HepG2 (cell line): ENCODE measurements at regions not wholly inside any gene's neighbourhood (a gene's known extent, or its start where the extent isn't known, plus 50 kb on each side); places are given as distances from the start of the nearest gene placed in this dataset.

Source experiments
- ATAC-seq: fragments of 200-7000 bp; cut with Tn5 transposase; 3 replicates; pipeline ENCODE4 v1.9.1; 2020; ENCODE audit warnings: mild to moderate bottlenecking, moderate library complexity
- BruUV-seq: library from RNA; stranded (reverse); fragments of 400-500 nt; replicated peaks from 2 replicates; lab custom pipeline; 2021; lab: Mats Ljungman, UMichigan
- CTCF ChIA-PET: fragments of 300-600 bp; formaldehyde crosslinking; extraction: SDS; loops from one replicate; lab custom pipeline; 2021; ENCODE audit warnings: low total read pairs, inconsistent platforms, low intra/inter-chr PET ratio; lab: Yijun Ruan, JAX
- POLR2A ChIA-PET: fragments of 350-600 bp; sonication (Branson Sonifier 250); formaldehyde crosslinking; loops from one replicate; lab custom pipeline; 2020; ENCODE audit warnings: antibody characterized with exemption, inconsistent platforms; lab: Yijun Ruan, JAX
- DNase-seq: peaks from one replicate; pipeline ENCODE4 v3.0.0-alpha.2; 2015; ENCODE audit warnings: low spot score
- FAIRE-seq: peaks from 3 replicates; lab custom pipeline; 2011; peaks lifted over from hg19 to GRCh38; lab: Jason Lieb, UNC
- H2AFZ ChIP-seq: one replicate; pipeline ENCODE4 v1.6.1; 2011; ENCODE audit warnings: low read length, inconsistent platforms
- H3K27ac ChIP-seq: fragments of 300-600 bp; 3 replicates; pipeline ENCODE4 v1.8.0; 2011; ENCODE audit warnings: mixed run types, mild to moderate bottlenecking, mixed read lengths, low read length, inconsistent platforms; ENCODE audit not compliant: insufficient read depth; ENCODE audit errors: extremely low read length
- H3K27me3 ChIP-seq, 2 experiments: fragments of 200-600 bp in 1 of 2; 2 replicates in 1 of 2; 3 replicates in 1 of 2; pipeline versions ENCODE4 v1.6.0 to v1.8.0; 2011; ENCODE audit warnings: low read length in 2 of 2, mild to moderate bottlenecking in 2 of 2, moderate library complexity in 2 of 2, inconsistent platforms in 1 of 2; ENCODE audit not compliant: insufficient read depth in 2 of 2, control insufficient read depth in 1 of 2
- H3K36me3 ChIP-seq, 2 experiments: fragments of 200-600 bp in 1 of 2; replicated peaks in 1 of 2; 2 replicates in 1 of 2; 3 replicates in 1 of 2; pipeline versions ENCODE4 v1.5.1 to v1.8.0; 2011; ENCODE audit warnings: low read length in 2 of 2, inconsistent platforms in 1 of 2; ENCODE audit not compliant: insufficient read depth in 2 of 2, control insufficient read depth in 1 of 2
- H3K4me1 ChIP-seq: 2 replicates; pipeline ENCODE4 v1.5.1; 2012; ENCODE audit warnings: low read length, inconsistent platforms; ENCODE audit not compliant: insufficient read depth
- H3K4me2 ChIP-seq: 2 replicates; pipeline ENCODE4 v1.6.0; 2011; ENCODE audit warnings: low read depth, low read length, inconsistent platforms
- H3K4me3 ChIP-seq, 3 experiments: fragments of 200-600 bp in 1 of 3; sonication (generic), shearing (Covaris generic) in 1 of 3; replicated peaks in 1 of 3; 2 replicates each; pipeline ENCODE4 v1.5.1; 2011 to 2016; ENCODE audit warnings: low read length in 3 of 3, inconsistent platforms in 2 of 3, low read depth in 2 of 3, mild to moderate bottlenecking in 2 of 3, control low read depth in 1 of 3, mixed read lengths in 1 of 3; ENCODE audit not compliant: insufficient read depth in 1 of 3
- H3K79me2 ChIP-seq: one replicate; pipeline ENCODE4 v1.6.1; 2011; ENCODE audit warnings: low read length, inconsistent platforms; ENCODE audit not compliant: insufficient read depth
- H3K9ac ChIP-seq: 2 replicates; pipeline ENCODE4 v1.6.0; 2011; ENCODE audit warnings: mild to moderate bottlenecking, low read depth, low read length, inconsistent platforms; ENCODE audit not compliant: insufficient read depth
- H3K9me3 ChIP-seq: 2 replicates; pipeline ENCODE4 v1.5.1; 2012; ENCODE audit warnings: mild to moderate bottlenecking, low read length
- H4K20me1 ChIP-seq: 2 replicates; pipeline ENCODE4 v1.6.0; 2011; ENCODE audit warnings: inconsistent platforms, mild to moderate bottlenecking, low read length, moderate library complexity; ENCODE audit not compliant: insufficient read depth
- AKAP8 ChIP-seq: sonication (generic); formaldehyde crosslinking; IDR thresholded peaks from 2 replicates; pipeline ENCODE4 v1.5.1; 2020; ENCODE audit warnings: mild to moderate bottlenecking, missing genetic modification reagents
- FOXK2 ChIP-seq: fragments of 450-650 bp; IDR thresholded peaks from 2 replicates; pipeline ENCODE4 v1.6.1; 2016
- HOXA3 ChIP-seq: sonication (generic); formaldehyde crosslinking; IDR thresholded peaks from 2 replicates; pipeline ENCODE4 v1.5.0; 2020; ENCODE audit warnings: missing genetic modification reagents
- LCORL ChIP-seq, 2 experiments: fragments of 450-650 bp in 1 of 2; sonication (generic) in 1 of 2; formaldehyde crosslinking in 1 of 2; IDR thresholded peaks; 2 replicates each; pipeline versions ENCODE4 v1.5.0 to v1.6.1; 2017 to 2020; ENCODE audit warnings: antibody characterized with exemption in 1 of 2, missing genetic modification reagents in 1 of 2
- PCBP2 ChIP-seq: fragments of 200-400 bp; formaldehyde crosslinking; optimal IDR thresholded peaks from 2 replicates; pipeline ENCODE3; 2018; ENCODE audit warnings: low read length, low read depth; ENCODE audit not compliant: poor library complexity, severe bottlenecking
- RBAK ChIP-seq: sonication (generic); formaldehyde crosslinking; IDR thresholded peaks from 2 replicates; pipeline ENCODE4 v1.5.1; 2020; ENCODE audit warnings: mild to moderate bottlenecking, missing genetic modification reagents
- RXRB ChIP-seq: IDR thresholded peaks from 2 replicates; pipeline ENCODE4 v1.6.1; 2016; ENCODE audit warnings: borderline replicate concordance, missing genetic modification reagents, missing compliant biosample characterization
- SIN3B ChIP-seq: fragments of 150-350 bp; IDR thresholded peaks from 2 replicates; pipeline ENCODE4 v1.6.1; 2014; ENCODE audit warnings: low read length
- TRIM24 ChIP-seq: sonication (generic); formaldehyde crosslinking; IDR thresholded peaks from 2 replicates; pipeline ENCODE4 v1.8.0; 2022; ENCODE audit warnings: mild to moderate bottlenecking, missing genetic modification reagents
- ZNF234 ChIP-seq: sonication (generic); formaldehyde crosslinking; conservative IDR thresholded peaks from 2 replicates; pipeline ENCODE4 v1.5.1; 2020; ENCODE audit warnings: mild to moderate bottlenecking, missing genetic modification reagents
- ZNF256 ChIP-seq: sonication (generic); formaldehyde crosslinking; conservative IDR thresholded peaks from 2 replicates; pipeline ENCODE4 v1.4.0; 2020; ENCODE audit warnings: missing genetic modification reagents
- ZNF317 ChIP-seq: sonication (generic); formaldehyde crosslinking; IDR thresholded peaks from 2 replicates; pipeline ENCODE4 v1.5.0; 2020; ENCODE audit warnings: mild to moderate bottlenecking, missing genetic modification reagents
- ZNF333 ChIP-seq: sonication (generic); formaldehyde crosslinking; IDR thresholded peaks from 2 replicates; pipeline ENCODE4 v1.4.0; 2020; ENCODE audit warnings: mild to moderate bottlenecking, missing genetic modification reagents, borderline replicate concordance
- ZNF34 ChIP-seq: sonication (generic); formaldehyde crosslinking; IDR thresholded peaks from 2 replicates; pipeline ENCODE4 v1.4.0; 2020; ENCODE audit warnings: mild to moderate bottlenecking, missing genetic modification reagents, borderline replicate concordance
- ZNF598 ChIP-seq: sonication (generic); formaldehyde crosslinking; IDR thresholded peaks from 2 replicates; pipeline ENCODE4 v1.5.1; 2020; ENCODE audit warnings: mild to moderate bottlenecking, missing genetic modification reagents, borderline replicate concordance
- WGBS: methylation state at CpG from one replicate; pipeline ENCODE4 v1.1.6; 2017; ENCODE audit warnings: low lambda C conversion rate; 5-methylcytosine and 5-hydroxymethylcytosine counted together
- in situ Hi-C: cut with HindIII; loops from 2 replicates; pipeline ENCODE4 v1.10.0; 2017; ENCODE audit warnings: low pct_unique_long_range_greater_than_20kb; ENCODE audit not compliant: extremely low pct_ligation_motif_present
- intact Hi-C: fragments of 100-400 bp; cut with micrococcal nuclease; formaldehyde crosslinking; loops from one replicate; pipeline ENCODE4 v1.10.0; 2022; ENCODE audit not compliant: unreplicated experiment
- TF ChIP-seq, protein P1 (sequence below): sonication (generic); formaldehyde crosslinking; IDR thresholded peaks from 2 replicates; pipeline ENCODE4 v1.9.0; 2021; ENCODE audit warnings: missing genetic modification reagents, borderline replicate concordance
- TF ChIP-seq, protein P2 (sequence below): sonication (generic); formaldehyde crosslinking; conservative IDR thresholded peaks from 2 replicates; pipeline ENCODE4 v1.5.0; 2020; ENCODE audit warnings: missing genetic modification reagents

DNA sequence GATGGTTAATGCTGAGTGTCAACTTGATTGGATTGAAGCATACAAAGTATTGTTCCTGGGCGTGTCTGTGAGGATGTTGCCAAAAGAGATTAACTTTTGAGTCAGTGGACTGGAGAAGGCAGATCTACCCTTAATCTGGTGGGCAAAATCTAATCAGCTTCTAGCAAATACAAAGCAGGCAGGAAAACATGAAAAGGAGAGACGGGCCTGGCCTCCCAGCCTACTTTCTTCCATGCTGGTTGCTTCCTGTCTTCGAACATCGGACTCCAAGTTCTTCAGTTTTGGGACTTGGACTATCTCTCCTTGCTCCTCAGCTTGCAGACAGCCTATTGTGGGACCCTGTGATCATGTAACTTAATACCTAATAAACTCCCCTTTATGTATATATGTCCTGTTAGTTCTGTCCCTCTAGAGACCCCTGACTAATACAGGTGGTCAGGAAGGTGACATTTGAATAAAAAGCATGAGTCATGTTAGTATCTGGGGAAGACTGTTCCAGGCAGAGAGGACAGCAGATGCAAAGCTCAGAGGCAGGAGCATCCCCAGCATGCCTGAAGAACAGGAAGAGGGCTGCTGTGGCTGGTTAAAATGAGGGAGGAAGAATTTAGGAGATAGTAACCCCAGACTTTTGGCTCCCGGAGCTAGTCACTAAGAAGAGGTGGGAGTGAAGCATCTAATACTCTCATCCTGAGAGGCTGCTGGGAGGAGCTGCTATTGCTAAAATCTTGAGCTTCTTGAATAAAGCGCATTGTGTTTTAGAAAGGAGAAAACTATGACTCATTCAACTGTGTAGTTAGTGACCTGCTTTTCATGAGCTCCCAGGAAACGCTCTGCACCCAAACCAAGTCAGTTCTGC, 207.4 kb upstream of the HES1 start:
- intact Hi-C loops, result no loop called here
- in situ Hi-C loops, result no loop called here
- H3K4me1 ChIP-seq, result no peaks in the 10 kb centered on the region
- no peaks in the 10 kb centered on the region for H3K79me2 ChIP-seq
- DNase-seq (no peak), FAIRE-seq (no peak), ATAC-seq (no peak)
- CTCF ChIA-PET, result no interaction called here
- POLR2A ChIA-PET, result no interaction called here
- H3K36me3 ChIP-seq, result no peaks in the 10 kb centered on the region
- H3K27ac ChIP-seq, result no peak overlapping the region
- BruUV-seq, result no TSS peak
- H3K4me3 ChIP-seq, result no peak overlapping the region
- H3K9me3 ChIP-seq, result no peaks in the 10 kb centered on the region
- 28% methylated on average over 7 of the region's 7 CpGs for WGBS
- peaks cover 0 to 6% of the 10 kb centered on the region in 2 experiments; a peak in 1 of 5 replicates for H3K27me3 ChIP-seq
- H2AFZ ChIP-seq, result no peak overlapping the region
- no peak overlapping the region for H3K9ac ChIP-seq
- TF ChIP-seq PCBP2, result no peak
- TF ChIP-seq, protein P1, sequence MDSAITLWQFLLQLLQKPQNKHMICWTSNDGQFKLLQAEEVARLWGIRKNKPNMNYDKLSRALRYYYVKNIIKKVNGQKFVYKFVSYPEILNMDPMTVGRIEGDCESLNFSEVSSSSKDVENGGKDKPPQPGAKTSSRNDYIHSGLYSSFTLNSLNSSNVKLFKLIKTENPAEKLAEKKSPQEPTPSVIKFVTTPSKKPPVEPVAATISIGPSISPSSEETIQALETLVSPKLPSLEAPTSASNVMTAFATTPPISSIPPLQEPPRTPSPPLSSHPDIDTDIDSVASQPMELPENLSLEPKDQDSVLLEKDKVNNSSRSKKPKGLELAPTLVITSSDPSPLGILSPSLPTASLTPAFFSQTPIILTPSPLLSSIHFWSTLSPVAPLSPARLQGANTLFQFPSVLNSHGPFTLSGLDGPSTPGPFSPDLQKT (CRISPR knock-in tag), result no peak
- no peak for TF ChIP-seq ZNF598 (CRISPR knock-in tag)
- TF ChIP-seq RXRB (CRISPR knock-in tag), result no peak
- H3K4me2 ChIP-seq, result no peak overlapping the region
- no peaks in the 10 kb centered on the region for H4K20me1 ChIP-seq

DNA sequence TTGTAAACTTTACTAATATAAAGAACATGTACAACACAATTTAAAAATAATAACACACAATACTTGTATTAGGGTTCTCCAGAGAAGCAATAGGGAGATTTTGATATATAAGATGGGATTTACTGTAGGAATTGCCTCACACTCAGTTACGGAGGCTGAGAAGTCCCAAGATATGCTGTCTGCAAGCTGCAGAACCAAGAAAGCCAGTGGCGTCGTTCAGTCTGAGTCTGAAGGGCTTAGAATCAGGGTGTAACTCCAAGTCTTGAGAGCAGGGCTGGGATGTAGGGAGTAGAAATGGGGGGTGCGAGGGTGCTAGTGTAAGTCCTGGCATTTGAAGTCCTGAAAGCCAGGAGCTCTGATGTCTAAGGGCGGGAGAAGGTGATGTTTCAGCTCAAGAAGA, 206.6 kb upstream of the HES1 start:
- WGBS, result 51% methylated on average over 5 of the region's 5 CpGs
- ChIA-PET POLR2A (no interaction called here), CTCF (no interaction called here)
- no peak for ATAC-seq
- BruUV-seq, result no TSS peak
- no peaks in the 10 kb centered on the region for H3K4me1 ChIP-seq
- H3K36me3 ChIP-seq, result no peaks in the 10 kb centered on the region
- no peaks in the 10 kb centered on the region for H3K79me2 ChIP-seq
- in situ Hi-C loops (no loop called here), intact Hi-C loops (no loop called here)
- H3K27ac ChIP-seq, result no peak overlapping the region
- no peak for FAIRE-seq
- H3K27me3 ChIP-seq, result peaks cover 0 to 7% of the 10 kb centered on the region in 2 experiments; a peak in 1 of 5 replicates
- no peak overlapping the region for H2AFZ ChIP-seq
- no peak overlapping the region for H3K4me3 ChIP-seq
- no peak for DNase-seq
- no peak overlapping the region for H3K9ac ChIP-seq
- H3K4me2 ChIP-seq, result no peak overlapping the region
- H4K20me1 ChIP-seq, result no peaks in the 10 kb centered on the region
- H3K9me3 ChIP-seq, result no peaks in the 10 kb centered on the region
- TF ChIP-seq RBAK (CRISPR knock-in tag) (no peak), ZNF256 (CRISPR knock-in tag) (no peak), SIN3B (no peak), LCORL (IDR thresholded peaks at IDR 0.05) (no peak), LCORL (CRISPR knock-in tag; IDR thresholded peaks at IDR 0.05) (no peak), ZNF317 (CRISPR knock-in tag) (no peak), FOXK2 (no peak), HOXA3 (CRISPR knock-in tag) (no peak), TRIM24 (no peak), ZNF234 (CRISPR knock-in tag) (no peak), AKAP8 (no peak), ZNF333 (CRISPR knock-in tag) (no peak), ZNF34 (CRISPR knock-in tag) (no peak)
- TF ChIP-seq, protein P2, sequence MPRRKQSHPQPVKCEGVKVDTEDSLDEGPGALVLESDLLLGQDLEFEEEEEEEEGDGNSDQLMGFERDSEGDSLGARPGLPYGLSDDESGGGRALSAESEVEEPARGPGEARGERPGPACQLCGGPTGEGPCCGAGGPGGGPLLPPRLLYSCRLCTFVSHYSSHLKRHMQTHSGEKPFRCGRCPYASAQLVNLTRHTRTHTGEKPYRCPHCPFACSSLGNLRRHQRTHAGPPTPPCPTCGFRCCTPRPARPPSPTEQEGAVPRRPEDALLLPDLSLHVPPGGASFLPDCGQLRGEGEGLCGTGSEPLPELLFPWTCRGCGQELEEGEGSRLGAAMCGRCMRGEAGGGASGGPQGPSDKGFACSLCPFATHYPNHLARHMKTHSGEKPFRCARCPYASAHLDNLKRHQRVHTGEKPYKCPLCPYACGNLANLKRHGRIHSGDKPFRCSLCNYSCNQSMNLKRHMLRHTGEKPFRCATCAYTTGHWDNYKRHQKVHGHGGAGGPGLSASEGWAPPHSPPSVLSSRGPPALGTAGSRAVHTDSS (CRISPR knock-in tag), result no peak
